Esophagus muscularis mucosa (tissue), 4 donors: ENCODE measurements at regions not wholly inside any gene's neighbourhood (a gene's known extent, or its start where the extent isn't known, plus 50 kb on each side); places are given as distances from the start of the nearest gene placed in this dataset.

Source experiments
- DNase-seq: peaks from one replicate; pipeline ENCODE4 v3.0.0-alpha.2; 2017; ENCODE audit errors: extremely low spot score
- H3K27ac ChIP-seq, 4 donors: fragments of 200-600 bp; sonication (generic); replicated peaks in 1 of 4; 1 replicate in 3 of 4; 2 replicates in 1 of 4; pipeline ENCODE4 v1.5.1; 2016 to 2019; ENCODE audit warnings: mild to moderate bottlenecking in 1 of 4
- H3K27me3 ChIP-seq, 4 donors: fragments of 200-600 bp; sonication (generic); one replicate each; pipeline versions ENCODE4 v1.5.1 to v1.6.0; 2016 to 2019
- H3K36me3 ChIP-seq, 4 donors: fragments of 200-600 bp; sonication (generic); one replicate each; pipeline ENCODE4 v1.5.1; 2016 to 2019
- H3K4me1 ChIP-seq, 4 donors: fragments of 200-600 bp; sonication (generic); one replicate each; pipeline ENCODE4 v1.5.1; 2016 to 2019
- H3K4me3 ChIP-seq, 4 donors: fragments of 200-600 bp; sonication (generic); 1 replicate in 2 of 4; 2 replicates in 2 of 4; pipeline ENCODE4 v1.5.1; 2016 to 2019; ENCODE audit warnings: mild to moderate bottlenecking in 4 of 4, moderate library complexity in 1 of 4
- H3K9me3 ChIP-seq, 4 donors: fragments of 200-600 bp; sonication (generic); 1 replicate in 3 of 4; 2 replicates in 1 of 4; pipeline ENCODE4 v1.5.1; 2016 to 2019
- EP300 ChIP-seq: sonication (generic); formaldehyde crosslinking; IDR thresholded peaks from one replicate; pipeline ENCODE4 v1.6.1; 2017; ENCODE audit warnings: antibody characterized with exemption
- POLR2A ChIP-seq: fragments of 450-650 bp; IDR thresholded peaks from one replicate; pipeline ENCODE4 v1.6.1; 2017; ENCODE audit warnings: antibody characterized with exemption, moderate library complexity, mild to moderate bottlenecking, low read depth
- POLR2AphosphoS5 ChIP-seq, 2 donors: sonication (generic); formaldehyde crosslinking; IDR thresholded peaks; one replicate each; pipeline ENCODE4 v1.6.1; 2017; ENCODE audit warnings: antibody characterized with exemption in 2 of 2
- WGBS: methylation state at CpG from one replicate; pipeline ENCODE4 v1.1.5; 2018; 5-methylcytosine and 5-hydroxymethylcytosine counted together
- intact Hi-C: fragments of 100-400 bp; cut with DNase I; formaldehyde crosslinking; loops from one replicate; pipeline ENCODE4 v1.15.1; 2023
- TF ChIP-seq, protein P1 (sequence below), 3 experiments: fragments of 200-600 bp in 2 of 3; fragments of 450-650 bp in 1 of 3; sonication (generic) in 2 of 3; IDR thresholded peaks; one replicate each; pipeline ENCODE4 v1.5.1; 2017 to 2019; ENCODE audit warnings: antibody characterized with exemption in 3 of 3, mild to moderate bottlenecking in 2 of 3, moderate library complexity in 1 of 3

DNA sequence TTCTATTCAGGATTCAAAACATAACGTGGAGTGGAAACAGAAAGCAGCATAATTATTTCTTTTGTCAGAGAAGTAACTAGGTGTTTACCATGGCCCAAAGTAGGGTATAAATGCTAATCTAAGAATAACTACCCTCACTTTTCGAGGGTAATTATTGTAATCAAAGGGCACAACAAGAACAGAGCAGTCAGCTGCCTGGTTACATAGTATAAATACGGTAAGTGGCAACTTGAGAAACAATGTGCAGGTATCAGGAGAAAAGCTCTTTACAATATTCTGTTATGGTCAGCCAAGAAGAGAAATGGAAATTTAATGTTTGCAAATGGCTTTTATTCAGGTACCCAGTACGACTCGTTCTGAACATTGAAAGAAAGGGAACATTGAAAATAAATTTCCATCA lies 242.0 kb upstream of the NPY start:
- Histone ChIP-seq H3K36me3 (no peaks in the 10 kb centered on the region), H3K9me3 (no peaks in the 10 kb centered on the region), H3K4me3 (no peak overlapping the region), H3K27ac (no peak overlapping the region), H3K4me1 (no peaks in the 10 kb centered on the region), H3K27me3 (no peaks in the 10 kb centered on the region)
- 80% methylated on average over 5 of the region's 5 CpGs for WGBS
- peak; percentile 4 for DNase-seq
- intact Hi-C loops: no loop called here
- TF ChIP-seq POLR2A (no peak), EP300 (no peak), POLR2AphosphoS5 (IDR thresholded peaks at IDR 0.05) (no peak)
- TF ChIP-seq, protein P1, sequence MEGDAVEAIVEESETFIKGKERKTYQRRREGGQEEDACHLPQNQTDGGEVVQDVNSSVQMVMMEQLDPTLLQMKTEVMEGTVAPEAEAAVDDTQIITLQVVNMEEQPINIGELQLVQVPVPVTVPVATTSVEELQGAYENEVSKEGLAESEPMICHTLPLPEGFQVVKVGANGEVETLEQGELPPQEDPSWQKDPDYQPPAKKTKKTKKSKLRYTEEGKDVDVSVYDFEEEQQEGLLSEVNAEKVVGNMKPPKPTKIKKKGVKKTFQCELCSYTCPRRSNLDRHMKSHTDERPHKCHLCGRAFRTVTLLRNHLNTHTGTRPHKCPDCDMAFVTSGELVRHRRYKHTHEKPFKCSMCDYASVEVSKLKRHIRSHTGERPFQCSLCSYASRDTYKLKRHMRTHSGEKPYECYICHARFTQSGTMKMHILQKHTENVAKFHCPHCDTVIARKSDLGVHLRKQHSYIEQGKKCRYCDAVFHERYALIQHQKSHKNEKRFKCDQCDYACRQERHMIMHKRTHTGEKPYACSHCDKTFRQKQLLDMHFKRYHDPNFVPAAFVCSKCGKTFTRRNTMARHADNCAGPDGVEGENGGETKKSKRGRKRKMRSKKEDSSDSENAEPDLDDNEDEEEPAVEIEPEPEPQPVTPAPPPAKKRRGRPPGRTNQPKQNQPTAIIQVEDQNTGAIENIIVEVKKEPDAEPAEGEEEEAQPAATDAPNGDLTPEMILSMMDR (IDR thresholded peaks at IDR 0.05): no peak

DNA sequence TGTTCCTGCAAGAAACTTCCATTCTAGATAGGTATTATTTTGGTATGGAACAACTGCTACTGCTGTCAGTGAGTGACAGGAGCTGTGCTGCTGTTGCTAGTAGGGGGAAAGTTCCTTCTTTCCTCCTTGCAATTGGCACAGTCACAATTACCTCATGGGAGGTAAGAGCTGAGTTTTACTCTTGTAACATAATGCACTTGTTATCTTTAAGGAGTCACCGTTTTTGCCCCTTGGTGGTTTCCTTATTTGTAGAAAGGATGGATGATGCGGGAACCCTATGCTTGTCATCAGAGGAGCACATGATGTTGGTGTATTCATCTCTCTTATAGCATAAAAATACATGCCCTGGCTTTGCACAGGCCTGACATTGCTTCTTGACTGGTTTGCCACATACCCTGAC lies 234.7 kb upstream of the NPY start:
- TF ChIP-seq POLR2A: no peak
- TF ChIP-seq EP300: no peak
- TF ChIP-seq POLR2AphosphoS5 (IDR thresholded peaks at IDR 0.05): no peak
- TF ChIP-seq, protein P1 (IDR thresholded peaks at IDR 0.05): no peak
- 78% methylated on average over 2 of the region's 2 CpGs for WGBS
- no peaks in the 10 kb centered on the region for H3K4me1 ChIP-seq
- peak; percentile 45 for DNase-seq
- no peaks in the 10 kb centered on the region for H3K27me3 ChIP-seq
- no peak overlapping the region for H3K27ac ChIP-seq
- peaks cover 0 to 9% (median 0%) of the 10 kb centered on the region in 4 donors for H3K9me3 ChIP-seq
- H3K4me3 ChIP-seq: no peak overlapping the region
- intact Hi-C loops: no loop called here
- H3K36me3 ChIP-seq: no peaks in the 10 kb centered on the region

DNA sequence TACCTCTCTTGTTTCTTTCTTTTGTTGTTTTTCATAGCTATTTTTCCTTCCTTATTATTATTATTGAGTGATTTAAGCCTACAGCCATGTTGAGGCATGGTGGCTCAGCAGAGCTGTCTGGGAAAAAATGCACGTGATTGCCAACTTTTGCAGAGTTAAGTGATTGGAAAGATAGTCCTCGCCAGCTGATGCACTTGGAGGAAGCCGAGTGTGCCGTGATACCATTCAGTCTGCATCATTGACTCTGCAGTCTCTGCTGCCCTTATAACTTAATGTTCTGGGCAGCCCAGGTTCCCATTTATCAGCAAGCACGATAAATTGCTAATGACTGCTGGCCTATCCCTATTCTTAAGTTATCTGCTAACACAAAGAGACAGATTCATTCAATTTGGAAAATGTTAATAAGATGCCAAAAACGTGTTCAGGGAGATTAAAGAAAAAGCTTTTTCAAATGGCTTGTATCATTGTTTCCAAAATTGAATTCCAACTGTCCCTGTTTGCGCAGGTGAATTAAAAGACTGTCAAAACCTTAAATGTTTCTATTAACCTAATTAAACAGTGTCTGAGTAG lies 232.9 kb upstream of the NPY start:
- no peak overlapping the region for H3K27ac ChIP-seq
- H3K4me3 ChIP-seq: no peak overlapping the region
- no peaks in the 10 kb centered on the region for H3K27me3 ChIP-seq
- TF ChIP-seq POLR2A: no peak
- no peak for TF ChIP-seq POLR2AphosphoS5 (IDR thresholded peaks at IDR 0.05)
- TF ChIP-seq, protein P1 (IDR thresholded peaks at IDR 0.05): no peak
- TF ChIP-seq EP300: no peak
- H3K4me1 ChIP-seq: no peaks in the 10 kb centered on the region
- 69% methylated on average over 7 of the region's 7 CpGs for WGBS
- DNase-seq: peak; percentile 39
- H3K36me3 ChIP-seq: no peaks in the 10 kb centered on the region
- H3K9me3 ChIP-seq: peaks cover 0 to 9% (median 0%) of the 10 kb centered on the region in 4 donors
- intact Hi-C loops: no loop called here

DNA sequence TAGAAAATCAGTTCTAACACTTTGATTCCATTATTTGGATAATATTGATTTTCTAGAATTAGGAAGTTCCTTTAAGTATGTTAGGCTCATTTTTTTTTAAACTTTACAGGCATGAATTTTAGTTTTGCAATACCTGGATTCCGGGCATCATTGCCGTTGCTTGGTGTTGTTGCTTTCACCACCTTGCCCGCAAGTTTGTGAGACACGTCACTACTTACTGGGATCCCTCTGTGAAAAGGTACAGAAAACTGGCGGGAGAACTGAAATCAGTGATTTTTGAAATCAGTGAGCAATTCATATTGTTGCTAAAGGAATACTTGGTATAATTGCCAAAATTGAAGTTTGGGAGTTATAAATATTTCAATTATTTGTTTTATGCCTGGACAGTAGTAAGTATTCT lies 232.3 kb upstream of the NPY start:
- Histone ChIP-seq H3K9me3 (peaks cover 0 to 9% (median 0%) of the 10 kb centered on the region in 4 donors), H3K36me3 (no peaks in the 10 kb centered on the region), H3K4me3 (no peak overlapping the region), H3K27ac (no peak overlapping the region), H3K4me1 (no peaks in the 10 kb centered on the region), H3K27me3 (no peaks in the 10 kb centered on the region)
- intact Hi-C loops: no loop called here
- DNase-seq: peak; percentile 7
- 96% methylated on average over 5 of the region's 5 CpGs for WGBS
- TF ChIP-seq POLR2A: no peak
- no peak for TF ChIP-seq EP300
- no peak for TF ChIP-seq POLR2AphosphoS5 (IDR thresholded peaks at IDR 0.05)
- TF ChIP-seq, protein P1 (IDR thresholded peaks at IDR 0.05): no peak
